MG63 (cell line): ENCODE measurements at regions not wholly inside any gene's neighbourhood (a gene's known extent, or its start where the extent isn't known, plus 50 kb on each side); places are given as distances from the start of the nearest gene placed in this dataset.

Experiments used
- DNase-seq: peaks from one replicate; pipeline ENCODE4 v3.0.0-alpha.2; 2020
- H3K27me3 ChIP-seq: fragments of 250-450 bp; sonication (Bioruptor Pico); 2 replicates; pipeline ENCODE4 v1.5.1; 2020; ENCODE audit warnings: mild to moderate bottlenecking, moderate library complexity
- H3K36me3 ChIP-seq: fragments of 250-450 bp; sonication (Bioruptor Pico); 2 replicates; pipeline ENCODE4 v1.5.1; 2020; ENCODE audit warnings: mild to moderate bottlenecking, moderate library complexity
- H3K4me3 ChIP-seq: fragments of 250-450 bp; sonication (Bioruptor Pico); 2 replicates; pipeline ENCODE4 v1.5.1; 2020; ENCODE audit warnings: mild to moderate bottlenecking, moderate library complexity
- H3K9me3 ChIP-seq: fragments of 250-450 bp; sonication (Bioruptor Pico); 2 replicates; pipeline ENCODE4 v1.5.1; 2020; ENCODE audit warnings: mild to moderate bottlenecking, moderate library complexity

DNA sequence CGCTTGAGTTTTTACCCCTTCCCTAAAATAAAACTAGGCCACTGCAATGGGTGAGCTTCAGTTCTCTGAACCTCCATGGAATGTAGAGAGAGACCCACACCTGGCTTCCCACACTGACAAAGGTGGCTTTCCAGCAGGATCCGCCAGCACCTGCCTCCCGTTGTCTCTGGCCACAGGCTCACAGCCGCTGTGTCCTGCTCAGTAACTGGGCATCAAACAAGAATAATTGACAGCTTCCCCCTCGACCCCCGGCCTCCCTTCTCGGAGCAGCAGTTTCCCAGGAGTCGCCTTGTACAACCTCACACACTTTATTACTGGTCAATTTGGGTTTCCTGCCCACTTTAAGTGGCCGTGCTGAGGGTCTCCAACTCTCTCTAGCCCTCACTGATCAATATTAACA is 586.1 kb upstream of the PSMD7 start:
- no peak overlapping the region for H3K4me3 ChIP-seq
- no peaks in the 10 kb centered on the region for H3K9me3 ChIP-seq
- no peak for DNase-seq
- no peaks in the 10 kb centered on the region for H3K27me3 ChIP-seq
- no peaks in the 10 kb centered on the region for H3K36me3 ChIP-seq

DNA sequence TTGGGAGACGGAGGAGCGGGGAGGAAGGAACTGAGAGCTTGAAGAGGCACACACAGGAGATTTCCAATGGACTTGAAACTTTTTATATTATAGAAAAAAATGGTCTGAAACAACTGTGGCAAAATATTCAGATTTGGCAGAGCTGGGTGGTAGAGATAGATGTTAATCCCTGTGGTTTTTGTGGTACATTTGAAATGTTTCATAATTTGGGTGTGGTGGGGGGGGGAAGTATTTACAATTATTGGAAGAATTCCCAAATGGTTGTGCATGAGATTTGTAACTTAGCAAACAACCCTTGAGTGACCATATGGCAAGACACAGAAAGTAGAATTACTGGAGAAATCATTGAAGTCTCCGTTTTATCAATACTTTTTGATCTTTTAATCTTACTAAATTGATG is 588.8 kb upstream of the PSMD7 start:
- no peaks in the 10 kb centered on the region for H3K36me3 ChIP-seq

DNA sequence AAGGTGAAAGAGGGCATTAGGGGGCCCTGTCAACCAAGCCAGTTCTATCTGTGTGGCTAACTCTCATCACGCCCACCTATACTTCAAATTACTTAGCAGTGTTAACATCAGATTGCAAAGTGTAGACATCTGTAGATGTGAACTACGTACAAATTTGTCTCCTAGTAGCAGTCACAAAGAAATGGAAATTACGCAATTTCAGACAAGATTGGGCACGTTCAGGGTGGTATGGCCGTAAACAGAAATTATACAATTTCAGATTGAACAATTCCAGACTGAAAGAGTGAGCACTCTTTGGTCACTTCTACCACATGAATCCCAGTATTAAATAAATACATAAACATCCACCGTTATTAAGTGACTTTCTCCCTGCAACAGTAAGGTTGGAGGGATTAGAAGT is 592.7 kb upstream of the PSMD7 start:
- no peak for DNase-seq
- Histone ChIP-seq H3K4me3 (no peak overlapping the region), H3K9me3 (no peaks in the 10 kb centered on the region), H3K36me3 (no peaks in the 10 kb centered on the region), H3K27me3 (no peaks in the 10 kb centered on the region)

More for the DNA sequence above, 588.8 kb upstream of the PSMD7 start:
- Histone ChIP-seq H3K9me3 (no peaks in the 10 kb centered on the region), H3K27me3 (no peaks in the 10 kb centered on the region), H3K4me3 (no peak overlapping the region)
- DNase-seq = no peak

DNA sequence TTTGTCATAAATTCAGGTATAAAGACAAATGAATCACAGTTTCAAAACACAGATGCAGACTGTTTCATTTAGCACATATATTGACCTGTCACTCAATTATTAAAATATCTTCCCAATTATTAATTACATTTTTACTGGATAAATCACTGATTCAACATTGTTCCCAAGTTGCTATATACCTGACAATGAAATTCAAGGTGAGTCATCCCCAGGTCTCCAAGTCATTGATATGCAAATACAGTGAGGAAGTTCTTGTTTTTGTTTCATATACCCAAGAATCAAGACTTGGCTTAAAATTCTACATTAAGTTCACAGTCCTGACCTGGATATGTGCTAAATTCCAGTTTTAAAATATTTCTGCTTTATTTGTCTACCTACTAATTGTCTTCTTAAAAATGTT is 599.3 kb upstream of the PSMD7 start:
- no peaks in the 10 kb centered on the region for H3K36me3 ChIP-seq
- H3K4me3 ChIP-seq = no peak overlapping the region
- no peaks in the 10 kb centered on the region for H3K27me3 ChIP-seq
- H3K9me3 ChIP-seq = no peaks in the 10 kb centered on the region
- DNase-seq = no peak

DNA sequence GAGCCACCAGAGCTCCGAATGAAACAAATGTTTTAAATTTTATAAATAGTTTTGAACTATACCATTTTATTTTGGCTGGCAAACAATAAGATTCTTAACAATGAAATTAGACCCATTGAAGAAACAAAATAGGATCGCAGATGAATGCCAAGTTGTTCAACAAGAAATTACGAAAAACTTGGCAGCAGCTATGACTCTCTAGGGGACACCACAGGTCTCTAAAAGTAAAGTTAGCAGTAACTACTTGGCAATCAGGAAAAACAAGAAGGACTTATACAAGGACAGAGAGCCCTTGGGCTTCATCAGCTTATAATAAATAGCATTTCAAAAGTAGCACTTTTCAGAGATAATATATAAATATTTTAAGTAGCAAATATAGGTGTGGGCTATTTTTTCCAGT is 603.8 kb upstream of the PSMD7 start:
- DNase-seq = no peak
- H3K9me3 ChIP-seq = no peaks in the 10 kb centered on the region
- no peak overlapping the region for H3K4me3 ChIP-seq
- H3K36me3 ChIP-seq = no peaks in the 10 kb centered on the region
- no peaks in the 10 kb centered on the region for H3K27me3 ChIP-seq

DNA sequence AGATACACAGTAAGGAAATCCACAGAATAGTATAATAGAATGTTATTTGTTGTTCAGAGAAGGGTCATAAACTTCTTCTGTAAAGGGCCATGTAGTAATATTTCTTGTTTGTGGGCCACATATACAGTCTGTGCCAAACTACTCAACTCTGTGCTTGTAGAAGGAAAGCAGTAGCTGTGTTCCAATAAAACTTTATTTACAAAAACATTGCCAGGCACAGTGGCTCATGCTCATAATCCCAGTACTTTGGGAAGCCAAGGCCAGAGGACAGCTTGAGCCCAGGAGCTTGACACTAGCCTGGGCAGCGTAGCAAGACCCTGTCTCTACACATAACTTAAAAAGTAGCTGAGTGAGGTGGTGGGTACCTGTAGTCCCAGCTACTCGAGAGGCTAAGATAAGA is 612.8 kb upstream of the PSMD7 start:
- no peak overlapping the region for H3K4me3 ChIP-seq
- DNase-seq = no peak
- no peaks in the 10 kb centered on the region for H3K27me3 ChIP-seq
- H3K36me3 ChIP-seq = no peaks in the 10 kb centered on the region
- no peaks in the 10 kb centered on the region for H3K9me3 ChIP-seq

DNA sequence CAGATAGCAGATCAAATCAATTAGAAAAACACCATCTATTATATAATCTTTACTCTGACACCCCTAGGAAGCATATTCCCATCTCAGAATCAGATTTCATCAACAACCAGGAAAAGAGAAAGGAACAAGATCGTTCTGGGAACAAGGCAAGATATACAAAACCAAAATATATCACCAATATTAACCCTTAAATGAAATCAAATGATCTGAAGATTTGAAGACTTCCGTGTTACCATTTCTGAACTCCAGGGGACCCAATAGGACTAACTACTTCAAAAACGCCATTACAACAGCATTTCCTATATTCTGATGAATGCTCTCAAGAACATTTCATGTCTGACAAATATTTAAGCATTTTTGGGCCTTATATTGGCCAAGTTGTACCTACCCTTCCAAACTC is 624.2 kb upstream of the ZFHX3 start:
- no peak for DNase-seq
- no peaks in the 10 kb centered on the region for H3K9me3 ChIP-seq
- no peaks in the 10 kb centered on the region for H3K36me3 ChIP-seq
- no peak overlapping the region for H3K4me3 ChIP-seq
- no peaks in the 10 kb centered on the region for H3K27me3 ChIP-seq

DNA sequence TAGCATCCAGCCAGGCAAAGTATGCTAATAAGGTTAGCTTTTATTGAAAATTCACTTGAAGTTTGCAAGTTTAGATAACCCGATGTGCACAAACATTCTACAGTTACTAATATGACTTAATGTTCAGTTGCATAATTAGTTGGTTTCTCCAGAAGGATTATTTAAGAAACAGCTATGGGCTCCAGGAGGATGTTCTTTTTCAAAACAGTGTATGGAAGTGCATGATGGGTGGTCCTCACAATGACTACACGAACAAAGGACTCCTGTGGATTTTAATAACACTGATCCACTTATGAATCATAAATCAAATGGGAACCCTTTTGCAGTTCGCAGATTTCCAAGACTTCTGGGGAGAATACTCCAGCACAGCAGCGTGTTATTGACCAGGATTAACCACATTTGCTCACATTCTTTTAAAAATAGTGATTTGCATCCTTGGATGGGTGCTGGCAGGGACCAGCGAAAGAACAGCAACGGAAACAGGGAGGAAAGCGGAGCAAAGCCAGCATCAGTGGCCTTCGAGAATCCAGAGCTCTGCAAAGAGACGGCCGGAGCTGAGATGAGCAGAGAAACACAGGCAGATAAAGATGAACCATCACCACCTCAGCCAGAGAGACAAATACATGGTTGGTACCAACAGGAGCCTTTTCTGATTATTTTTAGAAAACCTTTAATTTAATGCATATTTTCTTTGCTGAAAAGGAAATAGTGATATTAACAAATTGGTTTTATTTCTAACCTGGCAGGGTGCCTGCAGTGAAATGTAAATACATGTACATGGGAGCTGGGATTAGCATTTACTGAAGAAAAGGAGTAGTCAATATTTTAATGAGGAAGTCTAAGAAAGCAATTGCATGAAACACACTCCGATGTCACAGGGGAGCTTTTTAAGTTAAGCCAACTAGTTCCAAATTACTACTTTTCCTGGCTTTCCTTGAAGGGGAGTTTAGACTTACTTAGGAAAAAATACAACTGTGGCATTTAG is 623.2 kb upstream of the ZFHX3 start:
- DNase-seq = no peak
- Histone ChIP-seq H3K36me3 (no peaks in the 10 kb centered on the region), H3K27me3 (no peaks in the 10 kb centered on the region), H3K4me3 (no peak overlapping the region), H3K9me3 (no peaks in the 10 kb centered on the region)

DNA sequence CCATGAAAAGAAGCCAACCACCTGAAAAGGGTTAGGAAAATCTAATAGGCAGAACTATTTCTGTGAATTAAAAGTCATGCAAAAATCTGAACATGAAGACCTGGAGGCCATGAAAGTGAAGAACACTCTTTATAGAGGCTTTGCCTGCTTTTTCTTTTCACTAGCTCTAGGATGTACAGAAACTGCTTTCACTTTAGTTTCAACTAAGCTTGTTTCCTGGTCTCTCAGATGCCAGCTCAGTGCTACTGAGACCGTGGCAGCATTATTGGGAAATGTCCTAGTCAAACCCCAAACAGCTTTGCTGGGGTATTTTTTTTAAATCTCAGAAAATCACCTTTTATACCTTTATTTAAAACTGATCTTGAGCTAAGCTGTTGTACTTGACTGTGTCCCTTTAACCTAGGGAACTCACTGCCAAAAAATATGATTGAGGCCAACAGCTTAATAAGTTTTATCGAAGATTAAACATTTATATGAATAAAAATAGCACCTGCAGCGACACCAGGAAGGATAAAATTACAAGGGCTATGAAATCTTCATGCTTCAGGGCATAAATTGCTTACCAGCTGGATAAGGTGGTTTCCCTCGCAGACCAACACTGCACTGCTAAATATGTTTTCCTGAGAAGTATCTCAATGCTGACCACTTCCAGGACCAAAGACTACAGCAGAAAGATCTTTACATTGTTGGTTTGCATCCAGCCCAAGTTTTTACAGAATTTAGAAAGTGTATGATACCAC is 621.8 kb upstream of the ZFHX3 start:
- Histone ChIP-seq H3K36me3 (no peaks in the 10 kb centered on the region), H3K27me3 (no peaks in the 10 kb centered on the region), H3K9me3 (no peaks in the 10 kb centered on the region), H3K4me3 (no peak overlapping the region)
- no peak for DNase-seq

DNA sequence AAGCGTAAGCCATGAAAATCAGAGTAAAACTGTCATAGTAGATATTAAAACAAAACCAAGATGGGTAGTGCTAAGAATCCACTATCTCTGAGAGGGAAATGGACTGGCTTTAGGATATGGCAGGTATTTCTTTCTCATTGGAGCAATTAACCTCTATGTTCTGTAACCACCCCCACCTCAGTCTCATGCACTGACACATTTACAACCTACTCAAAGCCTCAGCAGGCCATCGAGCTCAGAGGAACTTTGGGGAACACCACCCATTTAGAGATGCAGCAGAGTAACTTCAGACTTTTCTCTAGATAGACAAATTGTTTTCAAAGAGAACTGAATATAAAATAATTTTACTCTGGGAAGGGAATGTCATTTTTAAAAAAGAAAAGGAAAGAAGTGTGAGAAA is 615.8 kb upstream of the ZFHX3 start:
- Histone ChIP-seq H3K4me3 (no peak overlapping the region), H3K27me3 (no peaks in the 10 kb centered on the region), H3K9me3 (no peaks in the 10 kb centered on the region), H3K36me3 (no peaks in the 10 kb centered on the region)
- DNase-seq = no peak

DNA sequence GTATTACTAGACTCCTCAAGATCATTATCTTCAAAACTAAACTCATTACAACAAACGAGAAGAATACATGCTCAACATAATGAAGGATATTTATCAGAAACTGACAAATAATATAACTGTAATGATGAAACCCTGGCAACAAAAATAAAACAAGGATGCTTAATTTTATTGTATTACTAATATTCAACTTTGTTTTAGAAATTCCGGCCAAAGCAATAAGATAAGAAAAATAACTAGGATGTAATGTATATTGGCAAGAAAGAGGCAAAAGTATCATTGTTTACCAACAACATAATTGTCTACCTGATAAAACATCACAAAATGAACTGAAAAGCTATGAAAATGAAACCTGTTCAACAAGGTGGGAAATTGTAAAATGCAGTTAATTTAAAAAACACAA is 588.3 kb upstream of the ZFHX3 start:
- no peaks in the 10 kb centered on the region for H3K27me3 ChIP-seq
- H3K9me3 ChIP-seq = peaks cover 2% of the 10 kb centered on the region; the same call in 1 of the 2 replicates
- no peak for DNase-seq
- no peaks in the 10 kb centered on the region for H3K36me3 ChIP-seq
- no peak overlapping the region for H3K4me3 ChIP-seq

DNA sequence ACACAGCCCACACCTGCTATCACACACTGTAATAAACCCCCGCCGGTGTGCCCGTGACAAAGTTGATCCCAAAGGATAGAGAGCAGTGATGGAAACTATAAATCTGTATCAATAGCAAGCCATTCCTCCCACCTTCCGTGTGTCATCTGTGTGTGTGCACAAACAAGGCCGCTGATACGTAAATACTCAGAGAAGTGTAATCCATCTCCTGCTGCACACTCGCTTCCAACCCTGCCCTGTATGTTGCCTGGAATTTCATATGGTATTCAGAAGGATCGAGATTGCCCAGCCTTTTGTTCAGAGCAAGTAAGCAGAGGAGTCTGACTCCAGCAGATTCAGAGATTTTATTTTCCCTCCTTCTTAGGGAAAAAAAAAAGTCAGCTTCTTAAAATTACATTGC is 581.1 kb upstream of the ZFHX3 start:
- DNase-seq = no peak
- Histone ChIP-seq H3K27me3 (no peaks in the 10 kb centered on the region), H3K4me3 (no peak overlapping the region), H3K36me3 (no peaks in the 10 kb centered on the region), H3K9me3 (no peaks in the 10 kb centered on the region)

DNA sequence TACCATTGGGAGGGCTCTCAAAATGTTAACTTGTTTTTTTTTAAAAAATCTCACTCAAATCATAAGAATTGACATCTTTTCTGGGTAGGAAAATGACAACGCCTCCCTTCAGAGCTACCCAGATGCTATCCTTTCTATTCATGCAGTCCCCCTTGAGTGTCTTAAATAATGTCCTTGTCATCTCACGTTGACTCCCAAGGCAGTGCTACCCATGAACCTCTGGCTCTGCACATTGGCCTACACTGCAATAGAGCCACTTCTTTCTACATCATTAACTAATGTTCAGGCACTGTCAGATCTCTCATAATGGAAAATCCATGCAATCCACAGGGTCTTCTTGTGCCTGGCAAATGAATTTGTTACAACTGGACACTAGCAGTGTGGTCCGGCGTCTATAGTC is 569.8 kb upstream of the ZFHX3 start:
- no peak overlapping the region for H3K4me3 ChIP-seq
- no peak for DNase-seq

DNA sequence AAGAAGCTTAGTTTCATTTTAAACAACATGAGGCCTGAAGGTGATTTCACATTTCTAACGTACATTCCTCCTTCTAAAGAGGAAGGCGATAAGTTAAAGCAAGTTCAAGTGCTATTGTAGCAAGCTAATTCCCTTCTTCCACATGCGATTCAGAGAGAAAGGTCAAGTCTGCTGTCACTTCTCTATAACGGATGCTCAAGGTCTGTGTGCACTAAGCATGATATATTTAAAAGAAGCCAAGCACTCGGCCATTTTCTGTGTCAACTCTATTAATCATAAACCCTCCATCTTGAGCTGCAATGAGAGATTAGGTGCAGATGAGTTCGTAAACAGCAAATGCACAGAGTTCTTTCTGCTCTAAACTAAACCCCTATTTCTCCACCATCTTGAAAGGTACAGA is 568.8 kb upstream of the ZFHX3 start:
- H3K36me3 ChIP-seq = no peaks in the 10 kb centered on the region
- H3K9me3 ChIP-seq = no peaks in the 10 kb centered on the region
- no peak for DNase-seq
- no peaks in the 10 kb centered on the region for H3K27me3 ChIP-seq
- H3K4me3 ChIP-seq = no peak overlapping the region

More for the DNA sequence above, 569.8 kb upstream of the ZFHX3 start:
- Histone ChIP-seq H3K36me3 (no peaks in the 10 kb centered on the region), H3K9me3 (no peaks in the 10 kb centered on the region), H3K27me3 (no peaks in the 10 kb centered on the region)

DNA sequence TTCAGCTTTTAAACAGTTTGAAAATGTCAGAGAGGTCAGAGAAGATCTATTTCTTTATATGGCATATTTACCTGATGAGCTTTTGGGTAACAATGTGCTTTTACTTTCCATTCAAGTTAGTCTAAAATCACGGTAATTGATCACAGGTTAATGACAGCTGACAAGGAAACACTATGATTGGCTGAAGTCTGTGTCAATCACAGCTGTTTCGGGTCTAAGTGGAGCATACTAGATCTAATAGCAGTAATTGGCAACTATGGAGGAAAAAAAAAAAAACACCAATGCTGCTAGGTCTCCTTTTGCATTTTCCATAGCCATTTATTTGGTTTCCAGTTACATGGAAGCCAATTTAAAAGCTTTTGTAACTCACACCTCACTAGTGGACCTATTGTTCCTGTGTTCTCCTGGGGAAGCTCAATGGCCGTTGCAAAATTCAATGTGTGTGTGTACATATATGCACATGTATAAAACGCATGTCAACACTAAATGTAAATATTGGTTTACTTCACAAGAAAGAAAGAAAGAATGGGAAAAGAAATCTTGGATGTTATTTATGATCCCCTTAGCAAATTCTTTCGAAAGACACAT is 568.3 kb upstream of the ZFHX3 start:
- no peaks in the 10 kb centered on the region for H3K9me3 ChIP-seq
- DNase-seq = no peak
- no peak overlapping the region for H3K4me3 ChIP-seq
- H3K27me3 ChIP-seq = no peaks in the 10 kb centered on the region
- H3K36me3 ChIP-seq = no peaks in the 10 kb centered on the region

DNA sequence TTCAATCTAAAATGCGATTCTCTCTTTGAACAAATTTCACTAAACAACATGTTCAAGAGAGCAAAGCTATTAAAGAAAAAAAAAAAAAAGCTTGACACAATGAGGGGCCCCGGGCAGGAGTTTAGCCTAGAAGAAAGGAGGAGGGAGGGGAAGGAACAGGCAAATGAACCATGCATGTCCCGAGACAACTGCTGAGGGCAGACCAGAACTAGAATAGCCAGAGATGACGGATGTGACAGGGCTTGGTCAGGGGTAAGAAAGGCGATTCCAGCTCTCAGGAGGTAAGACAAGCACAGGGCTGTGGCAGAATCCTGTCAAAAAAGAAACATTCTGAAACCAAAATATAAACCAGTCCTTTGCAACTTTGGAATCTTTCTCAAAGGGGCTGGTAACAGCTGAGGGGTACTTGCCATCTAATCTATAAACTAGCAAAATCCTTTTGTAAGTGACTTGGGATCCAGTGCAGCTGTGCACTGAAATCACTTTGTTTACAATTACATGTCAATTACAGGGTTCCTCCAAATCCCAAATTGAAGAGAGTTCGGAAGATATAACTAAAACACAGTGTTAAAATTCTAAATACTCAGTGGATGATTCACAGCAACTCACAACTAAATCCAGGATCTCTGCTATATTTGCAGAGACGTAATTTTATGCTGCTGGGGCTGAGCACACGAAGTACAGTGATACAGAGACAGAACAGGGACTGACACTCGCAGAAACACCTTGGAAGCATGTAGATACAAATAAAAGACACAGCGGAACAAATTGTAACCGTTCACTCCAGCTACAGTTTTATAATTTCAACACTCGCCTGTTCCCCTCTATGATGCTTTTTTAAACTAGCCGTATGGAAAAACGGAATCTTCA is 567.4 kb upstream of the ZFHX3 start:
- Histone ChIP-seq H3K4me3 (no peak overlapping the region), H3K27me3 (no peaks in the 10 kb centered on the region), H3K36me3 (no peaks in the 10 kb centered on the region), H3K9me3 (no peaks in the 10 kb centered on the region)
- DNase-seq = no peak

DNA sequence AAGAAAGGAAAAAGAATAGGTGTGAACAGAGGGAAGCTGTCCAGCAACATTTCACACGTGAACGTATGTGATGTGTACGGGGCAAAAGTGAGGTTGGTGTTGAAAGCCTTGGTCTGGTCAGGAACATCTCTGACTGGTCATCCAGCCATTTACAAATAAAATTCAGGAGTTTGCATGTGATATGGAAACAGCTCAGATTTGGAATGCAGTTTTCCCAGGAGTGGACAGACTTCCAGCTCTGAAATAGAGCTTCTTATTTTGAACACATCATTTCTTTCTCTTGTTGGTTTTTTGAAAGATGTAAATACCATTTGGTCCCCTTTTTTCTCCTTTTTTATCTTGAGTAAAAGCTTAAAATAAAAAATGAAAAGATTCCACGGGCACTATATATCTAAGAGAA is 566.2 kb upstream of the ZFHX3 start:
- Histone ChIP-seq H3K9me3 (no peaks in the 10 kb centered on the region), H3K27me3 (no peaks in the 10 kb centered on the region), H3K4me3 (no peak overlapping the region), H3K36me3 (no peaks in the 10 kb centered on the region)
- DNase-seq = no peak
